ENCODE measurements at regions not wholly inside any gene's neighbourhood (a gene's known extent, or its start where the extent isn't known, plus 50 kb on each side); places are given as distances from the start of the nearest gene placed in this dataset.
"Not testable (repeated sequence)": the region's sequence is repeated elsewhere in the genome, so short reads cannot be mapped to it uniquely, and the experiment has no call there.

GRCh38 chr16:49940464-49941224, 84.4 kb upstream of the CNEP1R1 start:
- no peak for DNase-seq (ENCODE audit: low read depth)

GRCh38 chr16:49944221-49944620, 80.8 kb upstream of the CNEP1R1 start:
- no peak for DNase-seq (ENCODE audit: low read depth)

- DNase-seq (ENCODE audit: low read depth) = no peak
These were observed 76.9 kb upstream of the CNEP1R1 start for GRCh38 chr16:49947907-49948678.

- DNase-seq (ENCODE audit: low read depth) = no peak
These were observed 73.3 kb upstream of the CNEP1R1 start for GRCh38 chr16:49951574-49952195.

GRCh38 chr16:49952386-49952785, 72.6 kb upstream of the CNEP1R1 start:
- peak; percentile 26 for DNase-seq (ENCODE audit: low read depth)

- no peak for DNase-seq (ENCODE audit: low read depth)
These were observed 71.9 kb upstream of the CNEP1R1 start for GRCh38 chr16:49953090-49953489.

- no peak for DNase-seq (ENCODE audit: low read depth)
These were observed 69.2 kb upstream of the CNEP1R1 start for GRCh38 chr16:49955858-49956257.

- DNase-seq (ENCODE audit: low read depth) = no peak
These were observed 68.1 kb upstream of the CNEP1R1 start for GRCh38 chr16:49956915-49957314.

- no peak for DNase-seq (ENCODE audit: low read depth)
These were observed 66.6 kb upstream of the CNEP1R1 start for GRCh38 chr16:49958448-49958847.

GRCh38 chr16:49959552-49960277, 65.3 kb upstream of the CNEP1R1 start:
- no peak for DNase-seq (ENCODE audit: low read depth)

GRCh38 chr16:49961089-49961488, 63.9 kb upstream of the CNEP1R1 start:
- DNase-seq (ENCODE audit: low read depth) = no peak

- not testable (repeated sequence) for DNase-seq (ENCODE audit: low read depth)
These were observed 62.5 kb upstream of the CNEP1R1 start for GRCh38 chr16:49962566-49962965.

GRCh38 chr16:49964316-49964715, 60.7 kb upstream of the CNEP1R1 start:
- DNase-seq (ENCODE audit: low read depth) = no peak

- no peak for DNase-seq (ENCODE audit: low read depth)
These were observed 60.1 kb upstream of the CNEP1R1 start for GRCh38 chr16:49964973-49965372.

- DNase-seq (ENCODE audit: low read depth) = no peak
These were observed 57.9 kb upstream of the CNEP1R1 start for GRCh38 chr16:49967012-49967559.

- DNase-seq (ENCODE audit: low read depth) = no peak
These were observed 55.7 kb upstream of the CNEP1R1 start for GRCh38 chr16:49969091-49970030.

- DNase-seq (ENCODE audit: low read depth) = no peak
These were observed 54.1 kb upstream of the CNEP1R1 start for GRCh38 chr16:49970797-49971431.

GRCh38 chr16:49972280-49972679, 52.7 kb upstream of the CNEP1R1 start:
- DNase-seq (ENCODE audit: low read depth) = no peak

- DNase-seq (ENCODE audit: low read depth) = peak; percentile 17
These were observed 52.1 kb upstream of the CNEP1R1 start for GRCh38 chr16:49972961-49973360.
